Mucosa of rectum (tissue), 2 donors: ENCODE measurements at regions not wholly inside any gene's neighbourhood (a gene's known extent, or its start where the extent isn't known, plus 50 kb on each side); places are given as distances from the start of the nearest gene placed in this dataset.

Experiments used
- H3K27ac ChIP-seq, 2 donors: one replicate each; pipeline ENCODE4 v1.7.0; 2013; ENCODE audit warnings: inconsistent platforms in 2 of 2, low read depth in 2 of 2, low read length in 2 of 2
- H3K27me3 ChIP-seq, 2 donors: one replicate each; pipeline ENCODE4 v1.7.0; 2013; ENCODE audit warnings: low read length in 2 of 2; ENCODE audit not compliant: control insufficient read depth in 2 of 2, insufficient read depth in 2 of 2
- H3K36me3 ChIP-seq, 2 donors: one replicate each; pipeline ENCODE4 v1.7.0; 2013; ENCODE audit warnings: low read length in 2 of 2; ENCODE audit not compliant: control insufficient read depth in 2 of 2, insufficient read depth in 2 of 2
- H3K4me1 ChIP-seq, 2 donors: one replicate each; pipeline ENCODE4 v1.7.0; 2013; ENCODE audit warnings: low read length in 2 of 2, mild to moderate bottlenecking in 1 of 2; ENCODE audit not compliant: control insufficient read depth in 2 of 2, insufficient read depth in 2 of 2
- H3K4me3 ChIP-seq, 2 donors: one replicate each; pipeline ENCODE4 v1.7.0; 2013; ENCODE audit warnings: low read length in 2 of 2
- H3K9ac ChIP-seq, 2 donors: one replicate each; pipeline ENCODE4 v1.7.0; 2013; ENCODE audit warnings: low read length in 2 of 2, low read depth in 1 of 2, mild to moderate bottlenecking in 1 of 2
- H3K9me3 ChIP-seq, 2 donors: one replicate each; pipeline ENCODE4 v1.7.0; 2013; ENCODE audit warnings: low read length in 2 of 2; ENCODE audit not compliant: control insufficient read depth in 2 of 2
- donor health status: healthy.
- donor health status: Normal muscosa, but diverticular disease.

DNA sequence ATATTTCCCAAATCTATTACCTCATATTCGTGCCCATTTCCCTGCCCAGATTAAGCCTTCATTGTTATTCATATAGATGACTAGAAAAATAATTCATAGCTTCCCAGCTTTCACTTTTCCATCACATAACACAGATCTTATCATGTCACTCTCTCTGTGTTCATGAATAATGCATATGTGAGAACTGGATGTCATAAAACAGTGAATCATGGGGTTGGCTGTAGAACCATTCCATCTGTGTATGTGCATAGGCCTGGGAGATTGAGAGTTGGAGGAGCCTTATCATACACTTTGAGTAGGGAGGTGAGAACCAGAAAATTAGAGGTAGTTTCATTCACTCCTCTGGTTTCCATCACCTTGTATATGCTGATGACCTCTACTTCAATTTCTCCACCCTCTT is 73.9 kb upstream of the RANBP6 start:
- Histone ChIP-seq H3K9ac (no peak overlapping the region), H3K27me3 (no peaks in the 10 kb centered on the region), H3K4me3 (no peak overlapping the region), H3K27ac (no peak overlapping the region), H3K9me3 (no peaks in the 10 kb centered on the region), H3K36me3 (no peaks in the 10 kb centered on the region), H3K4me1 (no peaks in the 10 kb centered on the region)

DNA sequence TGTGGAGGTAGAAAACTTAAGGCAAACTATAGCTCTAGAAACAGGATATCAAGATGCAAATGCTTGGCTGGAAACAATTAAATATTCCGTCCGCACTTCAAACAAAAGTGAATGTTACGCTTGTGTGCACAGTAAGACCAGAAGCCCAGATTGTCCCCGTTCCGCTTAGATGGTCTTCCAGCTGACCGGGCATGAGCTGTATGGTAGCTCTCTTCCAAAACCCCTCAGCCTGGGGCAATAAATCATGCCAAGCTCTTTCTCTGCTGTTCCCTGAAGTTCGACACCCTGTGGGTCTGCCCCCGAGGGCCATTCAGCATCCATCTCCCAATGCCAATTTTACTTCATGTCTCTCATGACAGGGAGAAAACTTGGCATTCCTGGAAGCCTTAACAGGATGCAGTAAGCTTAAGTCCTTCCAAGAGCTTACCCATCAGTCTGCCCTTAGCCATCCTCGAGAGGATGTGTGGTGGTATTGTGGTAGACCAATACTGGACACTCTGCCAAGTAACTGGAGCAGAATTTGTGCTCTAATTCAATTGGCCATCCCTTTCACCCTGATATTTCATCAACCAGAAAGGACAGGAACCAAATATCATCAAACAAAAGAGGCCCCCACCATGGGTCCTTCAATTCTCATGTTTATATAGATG is 70.7 kb upstream of the RANBP6 start:
- Histone ChIP-seq H3K27me3 (no peaks in the 10 kb centered on the region), H3K9ac (no peak overlapping the region), H3K4me3 (no peak overlapping the region), H3K27ac (no peak overlapping the region), H3K9me3 (no peaks in the 10 kb centered on the region), H3K4me1 (no peaks in the 10 kb centered on the region), H3K36me3 (no peaks in the 10 kb centered on the region)

- H3K27ac ChIP-seq, result peak overlapping the region; percentile 64
- no peaks in the 10 kb centered on the region for H3K9me3 ChIP-seq
- peak overlapping the region; percentile 85 to 88 for H3K4me3 ChIP-seq
- H3K27me3 ChIP-seq, result no peaks in the 10 kb centered on the region
- peaks cover 0 to 2% of the 10 kb centered on the region in 2 donors for H3K4me1 ChIP-seq
- no peaks in the 10 kb centered on the region for H3K36me3 ChIP-seq
- H3K9ac ChIP-seq, result peak overlapping the region; percentile 47 to 64
These were observed 64.8 kb upstream of the RANBP6 start for GRCh38 chr9:6080154-6080716.

- no peak overlapping the region for H3K27ac ChIP-seq
- no peak overlapping the region for H3K9ac ChIP-seq
- no peaks in the 10 kb centered on the region for H3K27me3 ChIP-seq
- H3K9me3 ChIP-seq, result no peaks in the 10 kb centered on the region
- peaks cover 0 to 2% of the 10 kb centered on the region in 2 donors for H3K4me1 ChIP-seq
- no peaks in the 10 kb centered on the region for H3K36me3 ChIP-seq
- H3K4me3 ChIP-seq, result peak overlapping the region in 1 of 2 donors; percentile 85
These were observed 64.0 kb upstream of the RANBP6 start for GRCh38 chr9:6079386-6079785.

- H3K27ac ChIP-seq, result no peak overlapping the region
- no peak overlapping the region for H3K4me3 ChIP-seq
- H3K36me3 ChIP-seq, result no peaks in the 10 kb centered on the region
- H3K9me3 ChIP-seq, result no peaks in the 10 kb centered on the region
- no peak overlapping the region for H3K9ac ChIP-seq
- peaks cover 0 to 2% of the 10 kb centered on the region in 2 donors for H3K4me1 ChIP-seq
- no peaks in the 10 kb centered on the region for H3K27me3 ChIP-seq
These were observed 63.1 kb upstream of the RANBP6 start for GRCh38 chr9:6078382-6079105.

- no peaks in the 10 kb centered on the region for H3K36me3 ChIP-seq
- no peak overlapping the region for H3K27ac ChIP-seq
- H3K9ac ChIP-seq, result no peak overlapping the region
- H3K9me3 ChIP-seq, result no peaks in the 10 kb centered on the region
- H3K4me1 ChIP-seq, result peaks cover 0 to 2% of the 10 kb centered on the region in 2 donors
- H3K27me3 ChIP-seq, result no peaks in the 10 kb centered on the region
- H3K4me3 ChIP-seq, result no peak overlapping the region
These were observed 61.4 kb upstream of the RANBP6 start for GRCh38 chr9:6076851-6077250.

GRCh38 chr9:6073731-6074130 is 58.3 kb upstream of the RANBP6 start:
- H3K4me3 ChIP-seq, result no peak overlapping the region
- no peaks in the 10 kb centered on the region for H3K4me1 ChIP-seq
- H3K9ac ChIP-seq, result no peak overlapping the region
- no peaks in the 10 kb centered on the region for H3K9me3 ChIP-seq
- H3K36me3 ChIP-seq, result no peaks in the 10 kb centered on the region
- no peaks in the 10 kb centered on the region for H3K27me3 ChIP-seq
- no peak overlapping the region for H3K27ac ChIP-seq

GRCh38 chr9:6072865-6073264 is 57.4 kb upstream of the RANBP6 start:
- H3K36me3 ChIP-seq, result no peaks in the 10 kb centered on the region
- H3K9me3 ChIP-seq, result no peaks in the 10 kb centered on the region

DNA sequence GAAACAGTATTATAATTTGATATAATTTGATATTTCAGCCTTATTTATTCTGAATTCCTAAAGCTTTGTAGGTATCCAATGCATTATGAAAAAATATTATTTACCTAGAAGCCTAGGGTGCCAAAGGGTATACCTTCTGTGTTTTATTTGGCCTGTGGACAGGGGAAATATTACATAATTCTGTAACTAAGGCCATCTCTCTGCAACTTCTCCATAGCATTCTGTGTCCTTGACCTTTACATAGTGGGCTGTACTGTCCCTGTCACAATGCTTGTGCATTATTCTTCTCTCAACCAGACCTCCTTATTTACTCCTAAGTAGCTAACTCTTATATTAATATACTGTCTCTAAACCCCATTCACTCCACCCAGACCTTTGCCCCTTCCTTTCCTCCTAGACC is 57.0 kb upstream of the RANBP6 start:
- H3K27ac ChIP-seq, result no peak overlapping the region

More at GRCh38 chr9:6072865-6073264, 57.4 kb upstream of the RANBP6 start:
- Histone ChIP-seq H3K4me3 (no peak overlapping the region), H3K4me1 (no peaks in the 10 kb centered on the region), H3K27me3 (no peaks in the 10 kb centered on the region), H3K27ac (no peak overlapping the region), H3K9ac (no peak overlapping the region)

GRCh38 chr9:6068983-6069382 is 53.6 kb upstream of the RANBP6 start:
- Histone ChIP-seq H3K4me1 (no peaks in the 10 kb centered on the region), H3K27me3 (no peaks in the 10 kb centered on the region), H3K4me3 (no peak overlapping the region), H3K9ac (no peak overlapping the region), H3K27ac (peak overlapping the region in 1 of 2 donors; percentile 14), H3K36me3 (no peaks in the 10 kb centered on the region), H3K9me3 (no peaks in the 10 kb centered on the region)

More for the DNA sequence above, 57.0 kb upstream of the RANBP6 start:
- Histone ChIP-seq H3K9ac (no peak overlapping the region), H3K9me3 (no peaks in the 10 kb centered on the region), H3K4me3 (no peak overlapping the region), H3K4me1 (no peaks in the 10 kb centered on the region), H3K27me3 (no peaks in the 10 kb centered on the region), H3K36me3 (no peaks in the 10 kb centered on the region)
